Neural crest cell (in vitro differentiated cells): ENCODE measurements at regions not wholly inside any gene's neighbourhood (a gene's known extent, or its start where the extent isn't known, plus 50 kb on each side); places are given as distances from the start of the nearest gene placed in this dataset.

ENCODE experiments used
- DNase-seq: peaks from one replicate; pipeline ENCODE4 v3.0.0; 2021; ENCODE audit warnings: low read depth, mixed read lengths, low spot score
- H3K27ac Mint-ChIP-seq: one replicate; pipeline ENCODE4 v1.8.0; 2021; ENCODE audit warnings: mild to moderate bottlenecking, mixed read lengths; ENCODE audit not compliant: unreplicated experiment
- H3K27me3 Mint-ChIP-seq: 2 replicates; pipeline ENCODE4 v1.8.0; 2021; ENCODE audit warnings: low read depth, mild to moderate bottlenecking, mixed read lengths
- H3K36me3 Mint-ChIP-seq: 2 replicates; pipeline ENCODE4 v1.8.0; 2021; ENCODE audit warnings: low read depth, mild to moderate bottlenecking, mixed read lengths
- H3K4me1 Mint-ChIP-seq: 2 replicates; pipeline ENCODE4 v1.8.0; 2021; ENCODE audit warnings: mixed read lengths
- H3K4me3 Mint-ChIP-seq: one replicate; pipeline ENCODE4 v1.8.0; 2021; ENCODE audit warnings: mild to moderate bottlenecking, mixed read lengths
- H3K9me3 Mint-ChIP-seq: 2 replicates; pipeline ENCODE4 v1.8.0; 2021; ENCODE audit warnings: mixed read lengths
- TF ChIP-seq, protein P1 (sequence below): fragments of 200-600 bp; sonication (generic); conservative IDR thresholded peaks from 2 replicates; pipeline ENCODE4 v1.5.0; 2021; ENCODE audit warnings: antibody characterized with exemption, mild to moderate bottlenecking

- Mint-ChIP-seq H3K36me3 (no peaks in the 10 kb centered on the region), H3K9me3 (no peaks in the 10 kb centered on the region), H3K4me3 (peak overlapping the region; percentile 27), H3K4me1 (peaks cover 3% of the 10 kb centered on the region), H3K27ac (no peak overlapping the region), H3K27me3 (no peaks in the 10 kb centered on the region)
- TF ChIP-seq, protein P1, sequence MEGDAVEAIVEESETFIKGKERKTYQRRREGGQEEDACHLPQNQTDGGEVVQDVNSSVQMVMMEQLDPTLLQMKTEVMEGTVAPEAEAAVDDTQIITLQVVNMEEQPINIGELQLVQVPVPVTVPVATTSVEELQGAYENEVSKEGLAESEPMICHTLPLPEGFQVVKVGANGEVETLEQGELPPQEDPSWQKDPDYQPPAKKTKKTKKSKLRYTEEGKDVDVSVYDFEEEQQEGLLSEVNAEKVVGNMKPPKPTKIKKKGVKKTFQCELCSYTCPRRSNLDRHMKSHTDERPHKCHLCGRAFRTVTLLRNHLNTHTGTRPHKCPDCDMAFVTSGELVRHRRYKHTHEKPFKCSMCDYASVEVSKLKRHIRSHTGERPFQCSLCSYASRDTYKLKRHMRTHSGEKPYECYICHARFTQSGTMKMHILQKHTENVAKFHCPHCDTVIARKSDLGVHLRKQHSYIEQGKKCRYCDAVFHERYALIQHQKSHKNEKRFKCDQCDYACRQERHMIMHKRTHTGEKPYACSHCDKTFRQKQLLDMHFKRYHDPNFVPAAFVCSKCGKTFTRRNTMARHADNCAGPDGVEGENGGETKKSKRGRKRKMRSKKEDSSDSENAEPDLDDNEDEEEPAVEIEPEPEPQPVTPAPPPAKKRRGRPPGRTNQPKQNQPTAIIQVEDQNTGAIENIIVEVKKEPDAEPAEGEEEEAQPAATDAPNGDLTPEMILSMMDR = no peak
- DNase-seq = no peak
Observed at GRCh38 chr16:31707743-31708335, 165.8 kb upstream of the ZNF267 start.

- DNase-seq = no peak
- Mint-ChIP-seq H3K27me3 (no peaks in the 10 kb centered on the region), H3K9me3 (no peaks in the 10 kb centered on the region), H3K4me1 (peaks cover 8% of the 10 kb centered on the region), H3K4me3 (no peak overlapping the region), H3K36me3 (peaks cover 2% of the 10 kb centered on the region), H3K27ac (no peak overlapping the region)
- TF ChIP-seq, protein P1 = no peak
Observed at GRCh38 chr16:31708348-31708747, 165.3 kb upstream of the ZNF267 start.

- Mint-ChIP-seq H3K4me1 (peaks cover 10% of the 10 kb centered on the region), H3K27me3 (no peaks in the 10 kb centered on the region), H3K27ac (no peak overlapping the region), H3K9me3 (no peaks in the 10 kb centered on the region), H3K36me3 (peaks cover 4% of the 10 kb centered on the region), H3K4me3 (no peak overlapping the region)
- TF ChIP-seq, protein P1 = no peak
- no peak for DNase-seq
Observed at GRCh38 chr16:31709181-31709580, 164.4 kb upstream of the ZNF267 start.

- H3K9me3 Mint-ChIP-seq = no peaks in the 10 kb centered on the region
- H3K4me1 Mint-ChIP-seq = peaks cover 20% of the 10 kb centered on the region
- H3K27me3 Mint-ChIP-seq = no peaks in the 10 kb centered on the region
- no peak overlapping the region for H3K27ac Mint-ChIP-seq
- TF ChIP-seq, protein P1 = no peak
- no peak for DNase-seq
- no peak overlapping the region for H3K4me3 Mint-ChIP-seq
- peaks cover 13% of the 10 kb centered on the region for H3K36me3 Mint-ChIP-seq
Observed at GRCh38 chr16:31710134-31710533, 163.5 kb upstream of the ZNF267 start.

GRCh38 chr16:31710880-31711279 is 162.7 kb upstream of the ZNF267 start:
- H3K4me3 Mint-ChIP-seq = peak overlapping the region; percentile 76
- TF ChIP-seq, protein P1 = no peak
- H3K27ac Mint-ChIP-seq = no peak overlapping the region
- peaks cover 19% of the 10 kb centered on the region for H3K36me3 Mint-ChIP-seq
- DNase-seq = no peak
- H3K4me1 Mint-ChIP-seq = peaks cover 25% of the 10 kb centered on the region
- no peaks in the 10 kb centered on the region for H3K27me3 Mint-ChIP-seq
- no peaks in the 10 kb centered on the region for H3K9me3 Mint-ChIP-seq
